ENCODE measurements at regions not wholly inside any gene's neighbourhood (a gene's known extent, or its start where the extent isn't known, plus 50 kb on each side); places are given as distances from the start of the nearest gene placed in this dataset.
"Not testable (repeated sequence)": the region's sequence is repeated elsewhere in the genome, so short reads cannot be mapped to it uniquely, and the experiment has no call there.

DNA sequence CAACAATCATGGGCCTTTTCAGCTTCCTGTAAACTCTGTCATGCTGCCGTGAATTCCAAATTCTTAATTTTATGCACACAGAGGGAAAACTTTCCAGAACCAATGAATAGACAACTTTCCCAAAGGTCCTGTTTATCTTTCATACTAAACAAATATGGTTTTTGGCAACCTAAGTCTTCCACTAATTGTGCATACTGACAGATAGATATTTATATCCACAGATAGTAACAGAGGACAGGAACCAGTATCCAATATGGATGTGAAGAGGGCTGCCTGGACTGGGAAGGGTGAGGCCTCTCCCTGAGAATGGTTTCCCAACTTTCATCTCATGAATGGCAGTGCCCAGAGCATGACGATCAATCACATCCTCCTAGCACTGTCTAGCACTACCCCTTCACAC lies 80.4 kb downstream of the MRPL57 start:
- no peak for TF ChIP-seq POLR2A (IDR thresholded peaks at IDR 0.05; ENCODE audit: extremely low read depth, insufficient read length)
- no peak for TF ChIP-seq MYC (IDR thresholded peaks at IDR 0.05; ENCODE audit: low read depth, low read length)
- TF ChIP-seq, protein P1, sequence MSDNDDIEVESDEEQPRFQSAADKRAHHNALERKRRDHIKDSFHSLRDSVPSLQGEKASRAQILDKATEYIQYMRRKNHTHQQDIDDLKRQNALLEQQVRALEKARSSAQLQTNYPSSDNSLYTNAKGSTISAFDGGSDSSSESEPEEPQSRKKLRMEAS (IDR thresholded peaks at IDR 0.05; ENCODE audit: low read depth, low read length), result no peak
- TF ChIP-seq, protein P2, sequence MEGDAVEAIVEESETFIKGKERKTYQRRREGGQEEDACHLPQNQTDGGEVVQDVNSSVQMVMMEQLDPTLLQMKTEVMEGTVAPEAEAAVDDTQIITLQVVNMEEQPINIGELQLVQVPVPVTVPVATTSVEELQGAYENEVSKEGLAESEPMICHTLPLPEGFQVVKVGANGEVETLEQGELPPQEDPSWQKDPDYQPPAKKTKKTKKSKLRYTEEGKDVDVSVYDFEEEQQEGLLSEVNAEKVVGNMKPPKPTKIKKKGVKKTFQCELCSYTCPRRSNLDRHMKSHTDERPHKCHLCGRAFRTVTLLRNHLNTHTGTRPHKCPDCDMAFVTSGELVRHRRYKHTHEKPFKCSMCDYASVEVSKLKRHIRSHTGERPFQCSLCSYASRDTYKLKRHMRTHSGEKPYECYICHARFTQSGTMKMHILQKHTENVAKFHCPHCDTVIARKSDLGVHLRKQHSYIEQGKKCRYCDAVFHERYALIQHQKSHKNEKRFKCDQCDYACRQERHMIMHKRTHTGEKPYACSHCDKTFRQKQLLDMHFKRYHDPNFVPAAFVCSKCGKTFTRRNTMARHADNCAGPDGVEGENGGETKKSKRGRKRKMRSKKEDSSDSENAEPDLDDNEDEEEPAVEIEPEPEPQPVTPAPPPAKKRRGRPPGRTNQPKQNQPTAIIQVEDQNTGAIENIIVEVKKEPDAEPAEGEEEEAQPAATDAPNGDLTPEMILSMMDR (IDR thresholded peaks at IDR 0.05; ENCODE audit: low read depth, low read length), result no peak
- no peak overlapping the region for H3K4me3 ChIP-seq (ENCODE audit: low read depth, low read length)
- no peak for DNase-seq (ENCODE audit: low read depth)

DNA sequence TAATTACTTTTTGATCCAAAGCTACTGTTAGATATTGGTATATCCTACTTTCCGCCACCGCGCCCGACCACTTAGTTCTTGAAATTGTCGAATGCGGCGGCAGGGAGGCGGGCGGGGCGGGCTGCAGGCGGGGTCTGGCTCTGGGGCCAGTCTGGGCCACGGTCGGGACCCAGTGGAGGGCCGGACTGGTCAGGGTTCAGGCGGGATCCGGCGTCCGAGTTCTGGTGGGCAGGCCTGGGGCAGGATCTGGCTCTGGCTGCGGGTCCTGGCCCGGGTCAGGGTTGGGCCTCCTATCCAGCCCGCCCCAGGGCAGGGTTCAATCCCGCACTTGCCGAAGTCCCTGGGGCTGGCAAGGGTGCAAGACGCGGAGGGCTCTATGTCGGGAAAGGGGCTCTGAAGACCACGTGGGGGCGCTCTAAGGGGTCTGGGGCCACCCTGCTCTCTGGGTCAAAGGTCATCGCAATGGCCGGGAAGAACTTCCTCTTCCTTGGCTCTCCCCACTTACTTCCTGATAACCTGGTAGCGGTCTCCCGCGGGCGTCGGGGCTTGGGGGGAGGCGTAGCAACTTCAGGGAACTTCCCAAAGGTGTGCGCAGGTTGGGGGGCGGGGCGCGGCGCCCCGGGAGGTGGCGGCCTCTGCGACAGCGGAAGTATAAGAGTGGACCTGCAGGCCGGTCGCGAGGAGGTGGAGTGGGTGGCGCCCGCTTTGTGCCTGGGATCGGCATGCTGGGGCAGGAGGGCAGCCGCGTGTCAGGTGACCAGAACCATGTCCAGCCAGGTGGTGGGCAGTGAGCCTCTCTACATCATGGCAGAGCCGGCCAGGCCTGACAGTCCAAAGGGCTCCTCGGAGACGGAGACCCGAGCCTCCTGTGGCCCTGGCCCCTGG lies 83.4 kb downstream of the MRPL57 start:
- no peak for DNase-seq (ENCODE audit: low read depth)
- no peak overlapping the region for H3K4me3 ChIP-seq (ENCODE audit: low read depth, low read length)
- TF ChIP-seq, protein P1 (IDR thresholded peaks at IDR 0.05; ENCODE audit: low read depth, low read length), result no peak
- TF ChIP-seq MYC (IDR thresholded peaks at IDR 0.05; ENCODE audit: low read depth, low read length), result no peak

DNA sequence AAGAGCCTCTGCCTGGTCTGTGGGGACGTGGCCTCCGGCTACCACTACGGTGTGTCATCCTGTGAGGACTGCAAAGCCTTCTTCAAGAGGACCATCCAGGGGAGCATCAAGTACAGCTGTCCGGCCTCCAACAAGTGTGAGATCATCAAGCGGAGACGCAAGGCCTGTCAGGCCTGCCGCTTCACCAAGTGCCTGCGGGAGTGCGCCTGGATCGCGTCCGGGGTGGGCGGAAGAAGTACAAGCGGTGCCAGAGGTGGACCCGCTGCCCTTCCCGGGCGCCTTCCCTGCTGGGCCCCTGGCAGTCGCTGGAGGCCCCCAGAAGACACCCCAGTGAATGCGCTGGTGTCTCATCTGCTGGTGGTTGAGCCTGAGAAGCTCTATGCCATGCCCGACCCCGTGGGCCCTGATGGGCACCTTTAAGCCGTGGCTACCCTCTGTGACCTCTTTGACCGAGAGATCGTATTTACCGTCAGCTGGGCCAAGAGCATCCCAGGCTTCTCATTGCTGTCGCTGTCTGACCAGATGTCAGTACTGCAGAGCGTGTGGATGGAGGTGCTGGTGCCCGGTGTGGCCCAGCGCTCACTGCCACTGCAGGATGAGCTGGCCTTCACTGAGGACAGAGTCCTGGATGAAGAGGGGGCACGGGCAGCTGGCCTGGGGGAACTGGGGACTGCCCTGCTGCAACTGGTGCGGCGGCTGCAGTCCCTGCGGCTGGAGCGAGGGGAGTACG lies 84.3 kb downstream of the MRPL57 start:
- not testable (repeated sequence) for H3K4me3 ChIP-seq (ENCODE audit: low read depth, low read length); DNase-seq (ENCODE audit: low read depth)

DNA sequence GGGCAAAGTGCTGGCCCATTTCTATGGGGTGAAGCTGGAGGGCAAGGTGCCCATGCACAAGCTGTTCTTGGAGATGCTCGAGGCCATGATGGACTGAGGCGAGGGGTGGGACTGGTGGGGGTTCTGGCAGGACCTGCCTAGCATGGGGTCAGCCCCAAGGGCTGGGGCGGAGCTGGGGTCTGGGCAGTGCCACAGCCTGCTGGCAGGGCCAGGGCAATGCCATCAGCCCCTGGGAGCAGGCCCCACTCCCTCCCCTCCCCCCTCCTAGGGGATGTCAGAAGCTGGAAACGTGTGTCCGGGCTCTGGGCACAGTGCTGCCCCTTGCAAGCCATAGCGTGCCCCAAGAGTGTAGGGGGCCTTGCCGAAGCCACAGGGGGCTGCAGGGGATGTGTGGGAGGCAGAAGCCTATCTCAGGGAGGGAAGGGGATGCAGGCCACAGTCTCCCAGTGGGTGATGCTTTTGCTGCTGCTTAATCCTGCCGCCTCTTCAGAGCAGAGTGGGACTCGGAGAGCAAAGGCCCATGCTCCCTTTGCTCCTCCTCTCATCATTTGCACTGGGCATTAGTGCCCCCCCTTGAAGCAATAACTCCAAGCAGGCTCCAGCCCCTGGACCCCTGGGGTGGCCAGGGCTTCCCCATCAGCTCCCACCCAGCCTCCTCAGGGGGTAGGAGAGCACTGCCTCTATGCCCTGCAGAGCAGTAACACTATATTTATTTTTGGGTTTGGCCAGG lies 85.2 kb downstream of the MRPL57 start:
- H3K4me3 ChIP-seq (ENCODE audit: low read depth, low read length); DNase-seq (ENCODE audit: low read depth): not testable (repeated sequence)

DNA sequence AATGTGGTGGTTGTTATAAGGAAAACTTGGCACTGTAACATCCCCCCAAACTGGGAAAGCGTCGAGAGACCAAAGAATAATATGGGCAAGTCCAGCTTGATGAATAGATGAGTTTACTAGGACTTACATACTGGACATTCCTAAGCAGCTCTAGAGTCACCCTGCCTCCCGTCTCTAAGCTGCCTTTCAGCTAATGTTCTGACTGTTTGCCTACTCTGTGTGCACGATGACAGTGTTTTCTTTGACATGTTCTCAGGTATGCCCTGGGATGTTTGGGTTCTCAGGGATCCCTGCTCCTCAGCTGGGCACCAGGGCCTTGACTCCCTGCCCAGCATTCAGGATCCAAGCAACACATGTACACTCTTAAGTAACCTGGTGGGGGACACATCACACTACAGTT lies 87.5 kb downstream of the MRPL57 start:
- DNase-seq (ENCODE audit: low read depth); H3K4me3 ChIP-seq (ENCODE audit: low read depth, low read length): not testable (repeated sequence)

DNA sequence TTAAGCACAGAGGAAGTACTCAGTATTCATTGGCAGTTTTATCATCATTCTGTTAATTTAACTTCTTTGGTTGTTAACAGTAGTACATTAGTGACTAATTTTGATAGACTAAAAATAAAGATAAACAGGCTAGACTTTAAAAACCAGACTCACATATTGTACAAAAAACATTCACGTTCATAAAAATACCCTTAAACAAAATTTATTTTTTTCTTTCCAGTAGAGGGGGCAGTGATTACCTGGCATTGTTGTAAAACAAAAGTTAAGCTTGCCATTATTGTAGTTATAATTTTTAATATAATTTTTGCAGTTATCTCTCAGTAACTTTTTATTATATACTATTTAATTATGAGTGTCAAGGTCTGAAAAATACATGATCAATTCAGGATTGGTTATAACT lies 92.0 kb downstream of the MRPL57 start:
- not testable (repeated sequence) for DNase-seq (ENCODE audit: low read depth); H3K4me3 ChIP-seq (ENCODE audit: low read depth, low read length)

DNA sequence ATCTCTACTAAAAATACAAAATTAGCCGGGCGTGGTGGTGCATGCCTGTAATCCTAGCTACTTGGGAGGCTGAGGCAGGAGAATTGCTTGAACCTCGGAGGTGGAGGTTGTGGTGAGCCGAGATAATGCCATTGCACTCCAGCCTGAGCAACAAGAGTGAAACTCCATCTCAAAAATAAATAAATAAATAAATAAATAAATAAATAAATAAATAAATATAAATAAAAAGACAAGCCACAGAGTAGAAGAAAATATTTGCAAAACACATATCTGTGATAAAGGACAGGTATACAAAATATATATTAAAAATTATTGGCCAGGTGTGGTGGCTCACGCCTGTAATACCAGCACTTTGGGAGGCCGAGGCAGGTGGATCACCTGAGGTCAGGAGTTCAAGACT lies 96.0 kb downstream of the MRPL57 start:
- not testable (repeated sequence) for DNase-seq (ENCODE audit: low read depth); H3K4me3 ChIP-seq (ENCODE audit: low read depth, low read length)

DNA sequence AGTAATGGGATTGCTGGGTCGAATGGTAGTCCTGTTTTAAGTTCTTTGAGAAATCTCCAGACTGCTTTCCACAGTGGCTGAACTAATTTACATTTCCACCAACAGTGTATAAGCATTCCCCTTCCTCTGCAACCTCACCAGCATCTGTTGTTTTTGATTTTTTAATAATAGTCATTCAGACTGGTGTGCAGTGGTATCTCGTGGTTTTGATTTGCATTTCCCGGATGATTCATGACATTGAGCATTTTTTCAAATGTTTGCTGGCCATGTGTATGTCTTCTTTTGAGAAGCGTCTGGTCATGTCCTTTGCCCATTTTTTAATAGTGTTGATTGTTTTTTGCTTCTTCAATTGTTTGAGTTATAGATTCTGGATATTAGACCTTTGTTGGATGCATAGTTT lies 98.0 kb downstream of the MRPL57 start:
- DNase-seq (ENCODE audit: low read depth); H3K4me3 ChIP-seq (ENCODE audit: low read depth, low read length): not testable (repeated sequence)

DNA sequence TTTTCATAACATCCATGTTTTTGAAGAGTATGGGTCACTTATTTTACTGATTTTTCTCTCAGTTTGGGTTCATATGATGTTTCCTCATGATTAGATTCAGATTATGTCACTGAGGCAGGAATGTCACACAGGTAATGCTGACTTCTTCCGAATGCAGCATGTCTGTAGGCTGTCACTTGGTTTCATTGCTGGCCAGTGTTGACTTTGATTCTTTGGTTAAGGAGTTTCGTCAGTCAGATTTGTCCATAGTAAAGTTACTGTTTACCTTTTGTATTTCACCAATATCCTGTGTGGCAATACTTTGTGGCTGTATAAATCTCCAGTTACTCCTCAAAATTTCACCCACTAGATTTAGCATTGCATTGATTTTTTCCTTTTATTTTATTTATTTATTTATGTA lies 105.6 kb downstream of the MRPL57 start:
- TF ChIP-seq, protein P2 (IDR thresholded peaks at IDR 0.05; ENCODE audit: low read depth, low read length), result no peak
- TF ChIP-seq, protein P1 (IDR thresholded peaks at IDR 0.05; ENCODE audit: low read depth, low read length), result no peak
- no peak for TF ChIP-seq POLR2A (IDR thresholded peaks at IDR 0.05; ENCODE audit: extremely low read depth, insufficient read length)
- TF ChIP-seq MYC (IDR thresholded peaks at IDR 0.05; ENCODE audit: low read depth, low read length), result no peak
- no peak overlapping the region for H3K4me3 ChIP-seq (ENCODE audit: low read depth, low read length)
- no peak for DNase-seq (ENCODE audit: low read depth)

All from NB4 (cell line).